ENCODE measurements at regions not wholly inside any gene's neighbourhood (a gene's known extent, or its start where the extent isn't known, plus 50 kb on each side); places are given as distances from the start of the nearest gene placed in this dataset.

DNA sequence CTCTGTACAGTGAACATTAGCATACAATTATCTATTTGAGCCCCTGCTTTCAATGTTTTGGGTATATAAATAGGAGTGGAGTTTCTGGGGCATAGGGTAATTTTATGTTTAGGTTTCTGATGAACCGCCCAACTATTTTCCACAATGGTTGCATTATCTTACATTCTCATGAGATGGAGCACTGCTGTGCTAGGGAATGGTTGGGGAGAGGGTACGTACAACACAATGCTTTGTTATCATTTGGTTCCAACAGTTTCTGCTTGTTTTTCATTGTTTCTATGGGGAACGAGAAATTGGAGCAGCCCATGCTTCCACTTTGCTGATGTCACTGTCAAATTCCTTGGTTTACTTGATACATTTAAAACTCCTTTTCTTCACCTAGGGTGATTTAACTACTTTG is 1115.3 kb downstream of the REEP3 start:
- DNase-seq, result no peak
- no peaks in the 10 kb centered on the region for H3K36me3 ChIP-seq (ENCODE audit: control insufficient read depth, insufficient read depth, low read length)
- intact Hi-C loops (cut with micrococcal nuclease; ENCODE audit: unreplicated experiment), result no loop called here
- Mint-ChIP-seq H3K9me3 (ENCODE audit: unreplicated experiment) (no peaks in the 10 kb centered on the region), H3K4me1 (ENCODE audit: low read depth, unreplicated experiment) (no peaks in the 10 kb centered on the region), H3K27ac (ENCODE audit: unreplicated experiment) (no peak overlapping the region), H3K36me3 (ENCODE audit: insufficient read depth, unreplicated experiment) (no peaks in the 10 kb centered on the region), H3K27me3 (ENCODE audit: insufficient read depth, unreplicated experiment) (peaks cover 2% of the 10 kb centered on the region), H3K4me3 (ENCODE audit: unreplicated experiment) (no peak overlapping the region)
- no peaks in the 10 kb centered on the region for H3K9me3 ChIP-seq
- CTCF ChIA-PET, result no interaction called here
- no peaks in the 10 kb centered on the region for H3K4me1 ChIP-seq
- no TSS peak for BruUV-seq (replicated peaks)
- no peak overlapping the region for H3K4me3 ChIP-seq (ENCODE audit: low read depth, low read length)
- H3K27me3 ChIP-seq (replicated peaks; ENCODE audit: control insufficient read depth, insufficient read depth, low read length), result no peaks in the 10 kb centered on the region
- POLR2A ChIA-PET, result no interaction called here
- TF ChIP-seq CTCF (IDR thresholded peaks at IDR 0.05; ENCODE audit: insufficient read depth in 1 of 2, low read depth in 1 of 2, low read length in 1 of 2, severe bottlenecking in 1 of 2, unreplicated experiment in 1 of 2), result no peak

DNA sequence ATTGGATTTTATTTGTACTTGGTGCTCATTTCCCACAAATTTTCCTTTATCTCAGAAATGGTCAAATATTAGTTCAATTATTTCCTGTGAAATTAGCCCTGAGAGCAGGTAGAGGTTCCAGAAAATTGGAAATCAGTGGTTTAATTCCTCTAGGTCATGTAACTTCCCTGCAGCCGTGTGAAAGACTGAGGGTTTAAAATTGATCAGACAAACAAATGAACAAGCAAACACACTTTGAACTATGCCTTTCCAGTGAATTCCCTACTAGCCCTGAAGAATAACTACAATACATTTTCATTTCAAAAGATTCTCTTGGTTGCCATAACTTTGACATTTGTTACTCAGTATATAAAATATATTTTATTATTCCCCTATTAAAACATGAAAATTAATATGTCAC is 1116.7 kb downstream of the REEP3 start:
- POLR2A ChIA-PET, result no interaction called here
- Histone ChIP-seq H3K4me3 (ENCODE audit: low read depth, low read length) (no peak overlapping the region), H3K36me3 (ENCODE audit: control insufficient read depth, insufficient read depth, low read length) (no peaks in the 10 kb centered on the region), H3K4me1 (no peaks in the 10 kb centered on the region), H3K27me3 (replicated peaks; ENCODE audit: control insufficient read depth, insufficient read depth, low read length) (no peaks in the 10 kb centered on the region), H3K9me3 (no peaks in the 10 kb centered on the region)
- no peak for DNase-seq
- no peak overlapping the region for H3K4me3 Mint-ChIP-seq (ENCODE audit: unreplicated experiment)
- no peaks in the 10 kb centered on the region for H3K9me3 Mint-ChIP-seq (ENCODE audit: unreplicated experiment)
- no peaks in the 10 kb centered on the region for H3K36me3 Mint-ChIP-seq (ENCODE audit: insufficient read depth, unreplicated experiment)
- CTCF ChIA-PET, result no interaction called here
- BruUV-seq (replicated peaks), result no TSS peak
- no peak for TF ChIP-seq CTCF (IDR thresholded peaks at IDR 0.05; ENCODE audit: insufficient read depth in 1 of 2, low read depth in 1 of 2, low read length in 1 of 2, severe bottlenecking in 1 of 2, unreplicated experiment in 1 of 2)
- no peak overlapping the region for H3K27ac Mint-ChIP-seq (ENCODE audit: unreplicated experiment)
- H3K27me3 Mint-ChIP-seq (ENCODE audit: insufficient read depth, unreplicated experiment), result peaks cover 2% of the 10 kb centered on the region
- intact Hi-C loops (cut with micrococcal nuclease; ENCODE audit: unreplicated experiment), result no loop called here
- H3K4me1 Mint-ChIP-seq (ENCODE audit: low read depth, unreplicated experiment), result no peaks in the 10 kb centered on the region

GRCh38 chr10:64648915-64649314 is 1127.7 kb downstream of the REEP3 start:
- POLR2A ChIA-PET, result no interaction called here
- Mint-ChIP-seq H3K36me3 (ENCODE audit: insufficient read depth, unreplicated experiment) (no peaks in the 10 kb centered on the region), H3K27ac (ENCODE audit: unreplicated experiment) (no peak overlapping the region), H3K27me3 (ENCODE audit: insufficient read depth, unreplicated experiment) (peaks cover 6% of the 10 kb centered on the region), H3K4me1 (ENCODE audit: low read depth, unreplicated experiment) (no peaks in the 10 kb centered on the region), H3K9me3 (ENCODE audit: unreplicated experiment) (no peaks in the 10 kb centered on the region), H3K4me3 (ENCODE audit: unreplicated experiment) (no peak overlapping the region)
- DNase-seq, result peak; percentile 49 to 54
- Histone ChIP-seq H3K4me3 (ENCODE audit: low read depth, low read length) (no peak overlapping the region), H3K4me1 (no peaks in the 10 kb centered on the region), H3K27me3 (replicated peaks; ENCODE audit: control insufficient read depth, insufficient read depth, low read length) (no peaks in the 10 kb centered on the region), H3K9me3 (no peaks in the 10 kb centered on the region), H3K36me3 (ENCODE audit: control insufficient read depth, insufficient read depth, low read length) (no peaks in the 10 kb centered on the region)
- intact Hi-C loops (cut with micrococcal nuclease; ENCODE audit: unreplicated experiment), result loop anchor here (5.0 kb wide), 1 partner anchor 217 kb away; no protein-coding TSS in a partner anchor
- CTCF ChIA-PET, result interaction anchor here (0.7 to 1.0 kb wide), 2 partner anchors 76 to 351 kb away, joined by 3 read pairs; no protein-coding TSS in a partner anchor
- no TSS peak for BruUV-seq (replicated peaks)
- peak; percentile 22 to 49 for TF ChIP-seq CTCF (IDR thresholded peaks at IDR 0.05; ENCODE audit: insufficient read depth in 1 of 2, low read depth in 1 of 2, low read length in 1 of 2, severe bottlenecking in 1 of 2, unreplicated experiment in 1 of 2)

Data from Caco-2 (cell line).